ENCODE measurements at regions not wholly inside any gene's neighbourhood (a gene's known extent, or its start where the extent isn't known, plus 50 kb on each side); places are given as distances from the start of the nearest gene placed in this dataset.

- DNase-seq: no peak
- Mint-ChIP-seq H3K4me3 (no peak overlapping the region), H3K4me1 (no peaks in the 10 kb centered on the region), H3K27ac (no peak overlapping the region), H3K27me3 (ENCODE audit: low read depth in 3 of 3) (no peaks in the 10 kb centered on the region), H3K9me3 (peaks cover 8 to 47% (median 20%) of the 10 kb centered on the region in 6 donors), H3K36me3 (no peaks in the 10 kb centered on the region)
Measured at GRCh38 chr7:52854681-52855080, 180.8 kb upstream of the POM121L12 start.

- no peaks in the 10 kb centered on the region for H3K4me1 Mint-ChIP-seq
- H3K27me3 Mint-ChIP-seq (ENCODE audit: low read depth in 3 of 3): peaks cover 0 to 2% (median 0%) of the 10 kb centered on the region in 3 donors
- H3K36me3 Mint-ChIP-seq: peaks cover 0 to 5% (median 0%) of the 10 kb centered on the region in 3 donors
- no peak overlapping the region for H3K4me3 Mint-ChIP-seq
- peaks cover 12 to 50% (median 24%) of the 10 kb centered on the region in 6 donors for H3K9me3 Mint-ChIP-seq
- no peak overlapping the region for H3K27ac Mint-ChIP-seq
- no peak for DNase-seq
Measured at GRCh38 chr7:52851547-52851946, 183.9 kb upstream of the POM121L12 start.

GRCh38 chr7:52843436-52843835 lies 192.0 kb upstream of the POM121L12 start:
- no peak overlapping the region for H3K4me3 Mint-ChIP-seq
- H3K36me3 Mint-ChIP-seq: peaks cover 0 to 10% (median 0%) of the 10 kb centered on the region in 3 donors
- H3K9me3 Mint-ChIP-seq: peaks cover 13 to 60% (median 30%) of the 10 kb centered on the region in 6 donors

DNA sequence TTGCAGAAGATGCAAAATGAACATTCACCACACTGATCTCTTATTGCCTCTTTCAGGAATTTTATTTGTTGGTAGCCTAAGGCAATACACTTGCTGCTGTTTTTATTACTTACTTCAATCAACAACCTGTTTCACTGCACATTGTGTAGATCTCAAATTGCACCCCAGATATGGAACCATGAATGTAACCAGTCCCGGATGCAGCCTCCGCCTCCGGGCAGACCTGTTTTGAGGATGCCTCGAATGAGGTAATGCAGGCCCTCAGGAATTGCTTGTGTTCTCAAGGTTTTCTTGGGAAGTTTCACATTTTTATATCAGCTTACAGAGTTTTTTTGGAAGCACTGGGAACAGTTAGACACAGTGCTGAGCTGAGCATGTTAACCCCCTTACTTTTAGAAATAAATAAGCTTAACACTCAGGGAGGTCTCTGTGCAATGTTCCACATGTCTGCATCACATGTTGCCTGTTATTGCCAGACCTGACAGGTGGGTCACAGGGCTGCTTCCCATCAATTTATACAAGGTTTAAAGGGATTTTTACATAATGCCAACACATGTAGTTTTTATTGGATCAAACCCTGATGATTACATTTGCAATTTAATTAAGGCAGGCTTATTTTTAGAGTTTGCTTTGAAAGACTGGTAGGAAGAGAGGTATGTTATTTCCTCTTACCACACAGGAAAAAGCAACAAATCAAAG lies 193.1 kb upstream of the POM121L12 start:
- H3K9me3 Mint-ChIP-seq: peaks cover 14 to 67% (median 38%) of the 10 kb centered on the region in 6 donors
- no peaks in the 10 kb centered on the region for H3K4me1 Mint-ChIP-seq
- H3K4me3 Mint-ChIP-seq: no peak overlapping the region
- H3K27me3 Mint-ChIP-seq (ENCODE audit: low read depth in 3 of 3): peaks cover 0 to 2% (median 0%) of the 10 kb centered on the region in 3 donors
- no peak for DNase-seq
- H3K27ac Mint-ChIP-seq: no peak overlapping the region
- H3K36me3 Mint-ChIP-seq: peaks cover 0 to 8% (median 3%) of the 10 kb centered on the region in 3 donors

More at GRCh38 chr7:52843436-52843835, 192.0 kb upstream of the POM121L12 start:
- H3K27me3 Mint-ChIP-seq (ENCODE audit: low read depth in 3 of 3): no peaks in the 10 kb centered on the region
- DNase-seq: no peak
- H3K27ac Mint-ChIP-seq: no peak overlapping the region
- no peaks in the 10 kb centered on the region for H3K4me1 Mint-ChIP-seq

DNA sequence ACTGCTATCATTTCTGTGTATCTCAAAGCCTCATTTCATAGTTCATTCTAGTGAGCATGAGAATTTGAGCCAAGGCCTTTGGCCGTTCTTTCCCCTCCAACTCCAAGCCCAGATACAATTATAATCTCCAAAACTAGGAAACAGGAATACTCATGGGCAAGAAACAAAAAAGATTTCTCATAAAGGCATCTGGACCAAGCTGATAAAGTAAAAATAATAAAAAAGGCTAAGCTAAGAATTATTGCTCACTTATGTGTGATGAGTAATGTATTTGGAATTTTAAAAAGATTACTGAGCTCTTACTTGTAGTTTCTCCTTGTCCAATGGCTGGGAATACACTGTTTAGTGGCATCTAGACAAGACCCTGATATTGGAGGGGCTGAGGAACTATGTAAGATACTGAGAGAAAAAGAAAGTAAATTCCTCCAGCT lies 196.4 kb upstream of the POM121L12 start:
- H3K27me3 Mint-ChIP-seq (ENCODE audit: low read depth in 3 of 3): peaks cover 0 to 2% (median 0%) of the 10 kb centered on the region in 3 donors

GRCh38 chr7:52831321-52831720 lies 204.1 kb upstream of the POM121L12 start:
- no peak for DNase-seq
- Mint-ChIP-seq H3K4me1 (no peaks in the 10 kb centered on the region), H3K4me3 (no peak overlapping the region), H3K27me3 (ENCODE audit: low read depth in 3 of 3) (no peaks in the 10 kb centered on the region), H3K27ac (no peak overlapping the region), H3K36me3 (peaks cover 0 to 7% (median 0%) of the 10 kb centered on the region in 3 donors), H3K9me3 (peaks cover 19 to 57% (median 29%) of the 10 kb centered on the region in 6 donors)

More for the DNA sequence above, 196.4 kb upstream of the POM121L12 start:
- no peak for DNase-seq
- H3K4me1 Mint-ChIP-seq: no peaks in the 10 kb centered on the region
- H3K27ac Mint-ChIP-seq: no peak overlapping the region
- H3K9me3 Mint-ChIP-seq: peaks cover 14 to 64% (median 33%) of the 10 kb centered on the region in 6 donors
- no peak overlapping the region for H3K4me3 Mint-ChIP-seq
- H3K36me3 Mint-ChIP-seq: peaks cover 0 to 5% (median 3%) of the 10 kb centered on the region in 3 donors

DNA sequence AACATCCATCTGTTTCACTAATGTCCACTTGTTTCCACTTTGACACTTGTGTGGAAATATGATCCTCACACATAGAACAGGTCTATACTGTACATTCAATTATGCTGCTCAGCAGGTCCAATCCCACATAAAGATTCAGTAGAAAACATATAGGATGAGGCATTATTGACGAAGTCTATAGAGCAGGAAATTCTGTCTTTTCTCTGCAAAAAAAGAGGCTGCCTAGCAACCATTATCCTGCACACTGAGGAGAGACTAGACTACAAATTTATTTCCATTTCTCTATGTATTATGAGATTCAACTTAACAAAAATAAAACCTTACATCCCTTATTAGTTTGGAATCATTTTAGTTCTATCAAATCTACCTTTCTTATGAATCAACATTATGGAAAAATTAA lies 204.6 kb upstream of the POM121L12 start:
- no peak for DNase-seq
- Mint-ChIP-seq H3K4me3 (no peak overlapping the region), H3K27ac (no peak overlapping the region), H3K36me3 (peaks cover 0 to 7% (median 0%) of the 10 kb centered on the region in 3 donors), H3K27me3 (ENCODE audit: low read depth in 3 of 3) (no peaks in the 10 kb centered on the region), H3K9me3 (peaks cover 19 to 59% (median 28%) of the 10 kb centered on the region in 6 donors), H3K4me1 (no peaks in the 10 kb centered on the region)

DNA sequence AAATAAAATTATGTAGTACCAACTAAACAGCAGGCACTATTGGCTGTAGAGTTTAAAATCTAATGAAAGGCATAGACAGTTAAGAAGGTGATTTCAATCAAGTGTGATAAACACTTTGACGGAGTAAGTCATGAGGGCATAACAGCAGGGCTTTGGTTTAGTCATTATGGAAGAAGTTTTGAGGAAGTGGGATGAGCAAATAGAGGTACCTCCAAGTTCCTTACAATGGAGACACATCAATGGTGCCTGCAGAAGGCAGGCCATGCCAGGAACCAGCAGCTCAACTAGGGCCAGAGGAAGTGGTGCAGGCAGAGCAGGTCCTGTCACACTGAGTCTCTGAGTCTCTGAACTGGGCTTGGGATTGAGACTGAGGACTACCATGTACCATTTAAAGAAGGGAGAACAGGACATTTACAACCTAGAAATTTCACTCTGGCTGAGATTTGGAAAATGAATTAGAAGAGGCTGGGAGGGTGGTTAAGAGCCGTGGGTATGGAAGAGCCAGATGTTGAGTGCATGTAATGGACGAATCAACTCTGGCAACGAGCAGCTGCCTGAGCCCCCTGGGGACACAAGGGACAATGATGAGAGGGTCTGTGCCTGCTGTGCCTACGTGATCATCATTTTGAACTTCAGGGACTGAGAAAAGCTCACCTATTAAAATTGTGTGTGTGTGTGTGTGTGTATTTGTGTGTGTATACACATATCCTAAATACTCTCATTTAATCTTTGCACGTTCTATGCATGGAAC lies 208.7 kb upstream of the POM121L12 start:
- Mint-ChIP-seq H3K9me3 (peaks cover 26 to 77% (median 47%) of the 10 kb centered on the region in 6 donors), H3K27me3 (ENCODE audit: low read depth in 3 of 3) (no peaks in the 10 kb centered on the region), H3K36me3 (peaks cover 0 to 11% (median 0%) of the 10 kb centered on the region in 3 donors), H3K4me1 (no peaks in the 10 kb centered on the region), H3K27ac (no peak overlapping the region), H3K4me3 (no peak overlapping the region)
- DNase-seq: no peak

- Mint-ChIP-seq H3K9me3 (peaks cover 26 to 76% (median 47%) of the 10 kb centered on the region in 6 donors), H3K27me3 (ENCODE audit: low read depth in 3 of 3) (no peaks in the 10 kb centered on the region), H3K4me1 (no peaks in the 10 kb centered on the region), H3K36me3 (peaks cover 0 to 11% (median 0%) of the 10 kb centered on the region in 3 donors), H3K27ac (no peak overlapping the region), H3K4me3 (no peak overlapping the region)
- DNase-seq: no peak
Measured at GRCh38 chr7:52825611-52826010, 209.8 kb upstream of the POM121L12 start.

- H3K27ac Mint-ChIP-seq: no peak overlapping the region
- H3K36me3 Mint-ChIP-seq: no peaks in the 10 kb centered on the region
- no peaks in the 10 kb centered on the region for H3K4me1 Mint-ChIP-seq
- DNase-seq: no peak
- H3K27me3 Mint-ChIP-seq (ENCODE audit: low read depth in 3 of 3): peaks cover 0 to 2% (median 0%) of the 10 kb centered on the region in 3 donors
- no peak overlapping the region for H3K4me3 Mint-ChIP-seq
- H3K9me3 Mint-ChIP-seq: peaks cover 16 to 53% (median 32%) of the 10 kb centered on the region in 6 donors
Measured at GRCh38 chr7:52811537-52811936, 223.9 kb upstream of the POM121L12 start.

- Mint-ChIP-seq H3K4me3 (no peak overlapping the region), H3K4me1 (no peaks in the 10 kb centered on the region), H3K36me3 (peaks cover 0 to 4% (median 0%) of the 10 kb centered on the region in 3 donors), H3K27ac (no peak overlapping the region), H3K27me3 (ENCODE audit: low read depth in 3 of 3) (peaks cover 0 to 2% (median 0%) of the 10 kb centered on the region in 3 donors), H3K9me3 (peaks cover 14 to 72% (median 32%) of the 10 kb centered on the region in 6 donors)
- DNase-seq: no peak
Measured at GRCh38 chr7:52799817-52800216, 235.6 kb upstream of the POM121L12 start.

DNA sequence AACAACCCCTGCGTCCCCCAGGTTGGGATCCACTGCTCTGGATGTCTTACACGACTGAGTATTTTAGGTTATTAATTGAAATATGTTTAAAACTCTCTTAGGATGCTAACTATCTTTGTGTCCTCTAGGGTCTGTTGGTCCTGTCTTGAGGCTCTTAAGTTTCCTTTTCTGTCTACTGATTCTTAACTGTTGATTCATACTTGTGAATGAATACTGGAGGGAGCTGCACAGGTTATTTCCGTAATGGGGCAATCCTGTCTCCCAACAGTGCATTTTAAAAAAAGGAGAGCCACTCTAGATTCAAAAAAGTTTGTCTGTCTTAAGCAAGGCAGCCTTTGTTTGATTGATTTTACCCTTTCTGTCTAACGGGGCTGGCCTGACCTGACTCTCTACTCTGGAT lies 237.6 kb upstream of the POM121L12 start:
- no peaks in the 10 kb centered on the region for H3K36me3 Mint-ChIP-seq
- no peaks in the 10 kb centered on the region for H3K4me1 Mint-ChIP-seq

DNA sequence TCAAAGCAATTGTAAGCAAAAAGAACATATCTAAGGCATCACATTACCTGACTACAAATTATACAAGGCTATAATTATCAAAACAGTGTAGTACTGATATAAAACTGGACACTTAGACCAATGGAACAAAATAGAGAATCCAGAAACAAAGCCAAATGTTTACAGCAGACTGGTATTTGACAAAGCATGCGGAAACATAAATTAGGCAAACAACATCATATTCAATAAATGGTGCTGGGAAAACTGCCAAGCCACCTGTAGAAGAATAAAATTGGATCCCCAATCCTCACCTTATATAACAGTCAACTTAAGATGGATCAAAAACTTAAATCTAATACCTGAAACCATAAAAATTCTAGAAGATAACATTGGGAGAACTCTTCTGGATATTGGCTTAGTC lies 240.8 kb upstream of the POM121L12 start:
- Mint-ChIP-seq H3K27ac (no peak overlapping the region), H3K4me3 (no peak overlapping the region), H3K27me3 (ENCODE audit: low read depth in 3 of 3) (peaks cover 0 to 2% (median 0%) of the 10 kb centered on the region in 3 donors), H3K9me3 (peaks cover 15 to 54% (median 31%) of the 10 kb centered on the region in 6 donors), H3K36me3 (no peaks in the 10 kb centered on the region), H3K4me1 (no peaks in the 10 kb centered on the region)
- DNase-seq: no peak

More for the DNA sequence above, 237.6 kb upstream of the POM121L12 start:
- DNase-seq: no peak
- Mint-ChIP-seq H3K27me3 (ENCODE audit: low read depth in 3 of 3) (peaks cover 0 to 2% (median 0%) of the 10 kb centered on the region in 3 donors), H3K4me3 (no peak overlapping the region), H3K27ac (no peak overlapping the region), H3K9me3 (peaks cover 12 to 63% (median 33%) of the 10 kb centered on the region in 6 donors)

DNA sequence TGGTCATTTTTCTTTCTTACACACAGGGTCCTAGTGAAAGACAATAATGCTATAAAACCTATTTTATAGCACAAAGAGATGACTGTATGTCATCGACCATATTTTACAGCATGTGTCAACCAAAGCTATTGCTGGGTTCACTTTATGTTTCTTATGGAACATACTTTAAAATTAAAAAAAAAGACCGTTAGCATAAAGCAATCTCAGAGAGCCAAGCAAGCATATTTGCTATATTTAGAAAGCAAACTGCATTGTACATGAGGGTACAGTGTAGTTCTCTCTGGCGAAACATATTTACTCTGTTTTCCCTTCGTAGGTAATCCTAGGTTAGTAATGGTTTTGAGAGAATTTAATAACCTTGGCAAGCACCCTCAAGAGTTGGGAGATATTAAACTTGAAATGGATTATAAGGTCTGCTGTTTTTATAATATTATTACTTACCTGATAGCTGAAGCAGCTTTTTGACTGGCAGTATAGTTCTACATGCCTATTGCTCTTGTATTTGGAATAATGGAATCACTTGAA lies 244.2 kb upstream of the POM121L12 start:
- peaks cover 14 to 48% (median 29%) of the 10 kb centered on the region in 6 donors for H3K9me3 Mint-ChIP-seq

More for the DNA sequence above, 244.2 kb upstream of the POM121L12 start:
- no peaks in the 10 kb centered on the region for H3K27me3 Mint-ChIP-seq (ENCODE audit: low read depth in 3 of 3)
- no peaks in the 10 kb centered on the region for H3K36me3 Mint-ChIP-seq
- H3K4me1 Mint-ChIP-seq: no peaks in the 10 kb centered on the region
- H3K4me3 Mint-ChIP-seq: no peak overlapping the region
- no peak for DNase-seq
- H3K27ac Mint-ChIP-seq: no peak overlapping the region

Data from immature natural killer cell (primary cell).